Ectodermal cell (in vitro differentiated cells): ENCODE measurements at regions not wholly inside any gene's neighbourhood (a gene's known extent, or its start where the extent isn't known, plus 50 kb on each side); places are given as distances from the start of the nearest gene placed in this dataset.
A peak's percentile ranks its signal among the peaks of the same experiment; 100 is the strongest.

ENCODE experiments used
- H3K27ac ChIP-seq: 2 replicates; pipeline ENCODE4 v1.7.0; 2013; ENCODE audit warnings: mild to moderate bottlenecking, low read depth, low read length; ENCODE audit not compliant: insufficient read depth, poor library complexity, severe bottlenecking
- H3K27me3 ChIP-seq: 2 replicates; pipeline ENCODE4 v1.7.0; 2013; ENCODE audit warnings: mild to moderate bottlenecking, low read length; ENCODE audit not compliant: insufficient read depth, control insufficient read depth, poor library complexity, severe bottlenecking
- H3K36me3 ChIP-seq: one replicate; pipeline ENCODE4 v1.7.0; 2013; ENCODE audit warnings: low read length; ENCODE audit not compliant: control insufficient read depth, insufficient read depth
- H3K4me1 ChIP-seq: one replicate; pipeline ENCODE4 v1.7.0; 2013; ENCODE audit warnings: low read length; ENCODE audit not compliant: control insufficient read depth, insufficient read depth
- H3K4me3 ChIP-seq: 2 replicates; pipeline ENCODE4 v1.7.0; 2013; ENCODE audit warnings: low read depth, low read length, control low read depth; ENCODE audit not compliant: insufficient read depth
- H3K9me3 ChIP-seq: 2 replicates; pipeline ENCODE4 v1.7.0; 2013; ENCODE audit warnings: mild to moderate bottlenecking, low read length, moderate library complexity; ENCODE audit not compliant: control insufficient read depth
- WGBS, 2 experiments: methylation state at CpG; one replicate each; pipeline ENCODE4 v1.1.7; 2013; ENCODE audit warnings: missing lambda C conversion rate in 2 of 2; 5-methylcytosine and 5-hydroxymethylcytosine counted together

DNA sequence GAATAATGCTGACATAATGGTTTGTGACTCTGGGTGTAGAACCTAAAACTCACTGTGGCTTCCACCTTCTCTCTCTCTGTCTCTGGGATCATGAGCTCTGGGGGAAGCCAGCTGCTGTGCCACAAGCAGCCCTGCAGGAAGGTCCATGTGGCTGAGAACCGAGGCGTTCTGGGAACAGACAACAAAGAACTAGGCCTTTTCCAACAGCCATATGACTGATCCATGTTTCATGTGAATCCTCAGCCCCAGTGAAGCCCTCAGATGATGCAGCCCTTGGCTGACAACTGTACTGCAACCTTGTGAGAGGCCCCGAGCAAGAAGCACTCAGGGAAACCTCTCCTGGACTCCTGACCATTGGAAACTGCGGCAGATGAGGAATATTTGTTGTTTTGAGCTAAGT is 56.6 kb downstream of the HLA-G start:
- Histone ChIP-seq H3K9me3 (no peaks in the 10 kb centered on the region), H3K4me1 (no peaks in the 10 kb centered on the region), H3K27ac (no peak overlapping the region), H3K4me3 (no peak overlapping the region), H3K27me3 (peaks cover 32% of the 10 kb centered on the region), H3K36me3 (no peaks in the 10 kb centered on the region)
- 9 to 28% methylated on average over 1 to 3 of the region's 4 CpGs for WGBS, 2 experiments

DNA sequence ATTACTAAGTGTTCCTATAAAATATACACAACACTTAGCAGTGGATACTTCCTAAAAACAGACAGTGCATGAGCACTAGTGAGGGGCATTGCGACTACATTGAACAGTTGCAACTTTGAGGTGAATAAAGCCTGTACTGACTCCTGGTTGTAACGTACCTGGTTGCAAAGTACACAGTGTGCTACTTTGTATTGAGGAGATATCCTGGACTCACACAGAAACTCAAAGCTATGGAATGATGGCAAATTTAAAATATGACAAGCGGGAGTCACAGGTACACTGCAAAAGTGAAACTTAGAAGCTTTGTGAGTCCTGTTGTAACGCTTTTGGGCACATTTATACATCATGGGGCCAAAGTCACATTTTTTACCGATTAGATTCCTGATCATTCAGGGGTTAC is 55.6 kb upstream of the HLA-A start:
- WGBS, 2 experiments, result 65 to 70% methylated on average over 4 of the region's 5 CpGs
- Histone ChIP-seq H3K27me3 (peaks cover 32% of the 10 kb centered on the region), H3K4me1 (no peaks in the 10 kb centered on the region)

DNA sequence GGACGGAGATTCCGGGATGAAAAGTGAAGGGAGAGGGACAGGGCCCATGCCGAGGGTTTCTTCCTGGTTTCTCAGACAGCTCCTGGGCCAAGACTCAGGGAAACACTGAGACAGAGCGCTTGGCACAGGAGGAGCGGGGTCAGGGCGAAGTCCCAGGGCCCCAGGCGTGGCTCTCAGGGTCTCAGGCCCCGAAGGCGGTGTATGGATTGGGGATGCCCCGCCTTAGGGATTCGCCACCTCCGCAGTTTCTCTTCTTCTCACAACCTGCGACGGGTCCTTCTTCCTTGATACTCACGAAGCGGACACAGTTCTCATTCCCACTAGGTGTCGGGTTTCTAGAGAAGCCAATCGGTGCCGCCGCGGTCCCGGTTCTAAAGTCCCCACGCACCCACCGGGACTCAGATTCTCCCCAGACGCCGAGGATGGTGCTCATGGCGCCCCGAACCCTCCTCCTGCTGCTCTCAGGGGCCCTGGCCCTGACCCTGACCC is 55.0 kb upstream of the HLA-A start:
- Histone ChIP-seq H3K36me3 (no peaks in the 10 kb centered on the region), H3K4me1 (no peaks in the 10 kb centered on the region), H3K9me3 (no peaks in the 10 kb centered on the region), H3K27ac (no peak overlapping the region), H3K4me3 (peak overlapping the region; percentile 31), H3K27me3 (peaks cover 32% of the 10 kb centered on the region)
- WGBS, 2 experiments, result 9% methylated on average over 22 to 28 of the region's 28 CpGs

More for the DNA sequence above, 55.6 kb upstream of the HLA-A start:
- Histone ChIP-seq H3K4me3 (no peak overlapping the region), H3K27ac (no peak overlapping the region), H3K9me3 (no peaks in the 10 kb centered on the region), H3K36me3 (no peaks in the 10 kb centered on the region)

DNA sequence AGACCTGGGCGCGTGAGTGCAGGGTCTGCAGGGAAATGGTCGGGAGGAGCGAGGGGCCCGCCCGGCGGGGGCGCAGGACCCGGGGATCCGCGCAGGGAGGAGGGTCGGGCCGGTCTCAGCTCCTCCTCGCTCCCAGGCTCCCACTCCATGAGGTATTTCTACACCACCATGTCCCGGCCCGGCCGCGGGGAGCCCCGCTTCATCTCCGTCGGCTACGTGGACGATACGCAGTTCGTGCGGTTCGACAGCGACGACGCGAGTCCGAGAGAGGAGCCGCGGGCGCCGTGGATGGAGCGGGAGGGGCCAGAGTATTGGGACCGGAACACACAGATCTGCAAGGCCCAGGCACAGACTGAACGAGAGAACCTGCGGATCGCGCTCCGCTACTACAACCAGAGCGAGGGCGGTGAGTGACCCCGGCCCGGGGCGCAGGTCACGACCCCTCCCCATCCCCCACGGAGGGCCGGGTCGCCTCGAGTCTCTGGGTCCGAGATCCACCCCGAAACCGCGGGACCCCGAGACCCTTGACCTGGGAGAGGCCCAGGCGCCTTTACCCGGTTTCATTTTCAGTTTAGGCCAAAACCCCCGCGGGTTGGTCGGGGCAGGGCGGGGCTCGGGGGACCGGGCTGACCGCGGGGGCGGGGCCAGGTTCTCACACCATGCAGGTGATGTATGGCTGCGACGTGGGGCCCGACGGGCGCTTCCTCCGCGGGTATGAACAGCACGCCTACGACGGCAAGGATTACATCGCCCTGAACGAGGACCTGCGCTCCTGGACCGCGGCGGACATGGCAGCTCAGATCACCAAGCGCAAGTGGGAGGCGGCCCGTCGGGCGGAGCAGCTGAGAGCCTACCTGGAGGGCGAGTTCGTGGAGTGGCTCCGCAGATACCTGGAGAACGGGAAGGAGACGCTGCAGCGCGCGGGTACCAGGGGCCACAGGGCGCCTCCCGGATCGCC is 54.2 kb upstream of the HLA-A start:
- Histone ChIP-seq H3K4me3 (peak overlapping the region; percentile 31), H3K36me3 (no peaks in the 10 kb centered on the region), H3K9me3 (no peaks in the 10 kb centered on the region), H3K4me1 (no peaks in the 10 kb centered on the region), H3K27me3 (peaks cover 32% of the 10 kb centered on the region), H3K27ac (no peak overlapping the region)
- 8 to 9% methylated on average over 100 to 101 of the region's 101 CpGs for WGBS, 2 experiments
